Choroid plexus epithelial cell (primary cell): ENCODE measurements at regions not wholly inside any gene's neighbourhood (a gene's known extent, or its start where the extent isn't known, plus 50 kb on each side); places are given as distances from the start of the nearest gene placed in this dataset.

Source experiments
- DNase-seq: peaks from one replicate; pipeline ENCODE4 v3.0.0-alpha.2; 2010; ENCODE audit warnings: low read depth
- H3K4me3 ChIP-seq: 2 replicates; pipeline ENCODE4 v1.5.1; 2011; ENCODE audit warnings: low read depth, mild to moderate bottlenecking, control low read depth, low read length, moderate library complexity
- CTCF ChIP-seq: conservative IDR thresholded peaks from 2 replicates; pipeline ENCODE4 v1.5.1; 2011; ENCODE audit warnings: low read depth, mild to moderate bottlenecking, control low read depth, inconsistent platforms, low read length, moderate library complexity

GRCh38 chr1:113233441-113233840 lies 156.9 kb upstream of the MAGI3 start:
- no peak for DNase-seq
- no peak for TF ChIP-seq CTCF

DNA sequence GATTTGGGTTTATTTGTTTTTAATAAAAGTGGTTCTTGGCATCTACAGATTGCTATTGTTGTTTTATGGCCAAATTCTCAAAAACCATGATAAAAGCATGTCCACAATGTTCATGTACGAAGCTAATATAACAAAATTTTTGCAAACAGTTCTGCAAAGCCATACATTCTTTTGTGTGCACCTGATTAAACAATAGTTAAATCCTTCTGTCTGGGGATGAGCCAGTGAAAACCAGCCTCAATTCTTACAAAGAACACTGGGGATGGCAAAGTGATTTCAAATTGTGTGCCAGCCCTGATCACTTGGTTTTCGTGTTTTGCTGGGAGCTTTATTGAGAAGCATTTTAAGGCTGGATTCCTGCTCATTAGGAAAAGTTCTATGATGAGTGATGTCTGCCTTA lies 149.1 kb upstream of the MAGI3 start:
- no peak overlapping the region for H3K4me3 ChIP-seq
- no peak for DNase-seq
- TF ChIP-seq CTCF, result no peak

More at GRCh38 chr1:113233441-113233840, 156.9 kb upstream of the MAGI3 start:
- H3K4me3 ChIP-seq, result no peak overlapping the region

DNA sequence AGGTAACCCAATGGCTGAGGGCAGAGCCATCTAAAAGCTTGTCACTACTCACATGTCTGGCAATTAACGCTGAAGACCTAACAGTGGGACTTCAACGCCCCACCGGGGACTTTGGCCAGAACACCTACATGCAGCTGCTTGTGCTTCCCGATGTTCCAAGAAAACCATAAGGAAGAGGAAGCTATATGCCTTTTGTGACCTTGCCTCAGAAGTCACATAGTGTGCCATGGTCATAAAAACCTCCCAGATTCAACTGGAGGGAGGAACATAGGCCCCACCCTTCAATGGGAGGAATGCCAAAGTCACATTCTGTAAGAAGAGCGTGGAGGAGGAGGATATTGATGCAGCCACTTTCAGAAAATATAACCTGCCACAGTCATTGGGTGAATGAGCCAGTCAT lies 147.8 kb upstream of the MAGI3 start:
- no peak for TF ChIP-seq CTCF
- DNase-seq, result no peak
- no peak overlapping the region for H3K4me3 ChIP-seq

DNA sequence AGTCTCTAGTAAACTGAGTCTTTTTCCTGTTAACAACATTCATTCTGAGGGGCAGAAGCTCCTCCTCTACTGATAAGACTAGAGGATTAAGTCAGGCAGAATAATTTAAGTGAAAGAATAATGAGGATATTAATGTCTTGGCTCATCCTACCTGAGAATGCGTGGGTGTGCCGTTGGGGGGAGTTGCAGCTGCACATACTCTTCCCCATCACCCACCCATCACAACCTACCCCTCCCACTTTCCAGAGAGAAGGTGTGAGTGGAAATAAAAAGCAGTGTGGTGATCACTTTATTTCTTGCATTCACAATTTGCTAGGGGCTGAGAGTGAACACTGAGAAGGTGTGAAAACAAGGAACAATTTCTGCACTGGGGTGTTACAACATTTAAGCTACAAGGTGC lies 146.8 kb upstream of the MAGI3 start:
- DNase-seq, result no peak
- TF ChIP-seq CTCF, result no peak
- no peak overlapping the region for H3K4me3 ChIP-seq

GRCh38 chr1:113244112-113244820 lies 146.0 kb upstream of the MAGI3 start:
- DNase-seq, result no peak
- no peak overlapping the region for H3K4me3 ChIP-seq
- TF ChIP-seq CTCF, result no peak

- DNase-seq, result no peak
- no peak for TF ChIP-seq CTCF
- H3K4me3 ChIP-seq, result no peak overlapping the region
Observed at GRCh38 chr1:113245252-113245651, 145.1 kb upstream of the MAGI3 start.

- no peak for DNase-seq
- TF ChIP-seq CTCF, result no peak
- H3K4me3 ChIP-seq, result no peak overlapping the region
Observed at GRCh38 chr1:113246929-113247328, 143.4 kb upstream of the MAGI3 start.
